Adrenal gland (tissue), 9 donors: ENCODE measurements at regions not wholly inside any gene's neighbourhood (a gene's known extent, or its start where the extent isn't known, plus 50 kb on each side); places are given as distances from the start of the nearest gene placed in this dataset.

Experiments used
- DNase-seq, 7 donors: peaks; one replicate each; pipeline ENCODE4 v3.0.0-alpha.2; 2019 to 2020
- H3K27ac ChIP-seq, 5 donors: fragments of 200-600 bp; sonication (generic) in 4 of 5; 1 replicate in 3 of 5; 2 replicates in 2 of 5; pipeline versions ENCODE4 v1.5.1 to v1.8.0; 2016 to 2020; ENCODE audit warnings: mild to moderate bottlenecking in 1 of 5
- H3K27me3 ChIP-seq: fragments of 200-600 bp; 2 replicates; pipeline ENCODE4 v1.8.0; 2021
- H3K36me3 ChIP-seq, 2 donors: fragments of 200-600 bp; replicated peaks in 1 of 2; 1 replicate in 1 of 2; 2 replicates in 1 of 2; pipeline versions ENCODE4 v1.5.1 to v1.8.0; 2018 to 2022
- H3K4me1 ChIP-seq, 2 donors: fragments of 200-600 bp; replicated peaks in 1 of 2; 1 replicate in 1 of 2; 2 replicates in 1 of 2; pipeline versions ENCODE4 v1.5.1 to v1.8.0; 2018 to 2021
- H3K4me3 ChIP-seq, 4 donors: fragments of 200-600 bp; sonication (generic) in 3 of 4; one replicate each; pipeline ENCODE4 v1.5.1; 2016 to 2018
- H3K9me3 ChIP-seq, 3 donors: fragments of 200-600 bp; sonication (generic) in 1 of 3; replicated peaks in 1 of 3; 1 replicate in 2 of 3; 2 replicates in 1 of 3; pipeline versions ENCODE4 v1.5.1 to v1.8.0; 2016 to 2021
- POLR2A ChIP-seq, 2 donors: fragments of 450-650 bp; IDR thresholded peaks; one replicate each; pipeline ENCODE4 v1.6.1; 2017; ENCODE audit warnings: antibody characterized with exemption in 2 of 2, mild to moderate bottlenecking in 2 of 2, moderate library complexity in 1 of 2
- WGBS, 4 donors: extraction: QIAGEN DNeasy Blood & Tissue Kit in 2 of 4; methylation state at CpG; one replicate each; pipeline versions ENCODE4 v1.1.5 to v1.1.7; 2013 to 2017; 5-methylcytosine and 5-hydroxymethylcytosine counted together
- intact Hi-C, 2 donors: fragments of 100-400 bp; cut with DNase I; formaldehyde crosslinking; loops; one replicate each; pipeline versions ENCODE4 v1.14.1 to v1.15.0; 2022 to 2023
- TF ChIP-seq, protein P1 (sequence below), 6 experiments: fragments of 450-650 bp in 4 of 6; fragments of 200-600 bp in 2 of 6; sonication (generic) in 1 of 6; IDR thresholded peaks; 1 replicate in 5 of 6; 2 replicates in 1 of 6; pipeline versions ENCODE4 v1.5.1 to v1.8.0; 2016 to 2021; ENCODE audit warnings: antibody characterized with exemption in 6 of 6, mild to moderate bottlenecking in 2 of 6, moderate library complexity in 1 of 6
- donor health status: healthy with polysubstance abuse.
- donor health status: Bipolar disorder and iron deficiency.
- donor health status: DM: yes; HTN: yes; CAD: no.
- donor health status: DM: no; HTN: no; CAD: no.
- donor health status: DM: no; HTN: no; CAD: no.

DNA sequence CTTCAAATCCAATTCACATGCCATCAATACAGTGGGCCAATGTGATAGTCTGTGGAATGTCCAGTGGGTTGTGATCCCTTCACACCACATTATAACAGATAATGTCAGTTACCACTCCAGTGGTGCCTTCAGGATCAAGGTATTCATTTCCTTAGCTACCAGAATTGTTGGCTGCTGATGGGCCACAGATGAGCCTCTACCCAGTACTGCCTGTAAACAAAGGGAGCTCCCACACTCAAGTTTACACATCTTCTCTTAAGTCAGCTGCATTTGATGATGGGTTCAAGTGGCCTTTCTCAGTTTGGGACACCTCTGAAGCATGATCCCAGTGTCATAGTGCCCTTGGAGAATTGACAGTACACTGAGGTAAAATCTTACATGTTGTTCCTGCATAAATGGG, 477.0 kb upstream of the CD180 start:
- DNase-seq: no peak
- Histone ChIP-seq H3K27me3 (no peaks in the 10 kb centered on the region), H3K4me1 (no peaks in the 10 kb centered on the region), H3K36me3 (no peaks in the 10 kb centered on the region), H3K27ac (no peak overlapping the region), H3K9me3 (no peaks in the 10 kb centered on the region), H3K4me3 (no peak overlapping the region)
- TF ChIP-seq POLR2A (IDR thresholded peaks at IDR 0.05): no peak
- TF ChIP-seq, protein P1, sequence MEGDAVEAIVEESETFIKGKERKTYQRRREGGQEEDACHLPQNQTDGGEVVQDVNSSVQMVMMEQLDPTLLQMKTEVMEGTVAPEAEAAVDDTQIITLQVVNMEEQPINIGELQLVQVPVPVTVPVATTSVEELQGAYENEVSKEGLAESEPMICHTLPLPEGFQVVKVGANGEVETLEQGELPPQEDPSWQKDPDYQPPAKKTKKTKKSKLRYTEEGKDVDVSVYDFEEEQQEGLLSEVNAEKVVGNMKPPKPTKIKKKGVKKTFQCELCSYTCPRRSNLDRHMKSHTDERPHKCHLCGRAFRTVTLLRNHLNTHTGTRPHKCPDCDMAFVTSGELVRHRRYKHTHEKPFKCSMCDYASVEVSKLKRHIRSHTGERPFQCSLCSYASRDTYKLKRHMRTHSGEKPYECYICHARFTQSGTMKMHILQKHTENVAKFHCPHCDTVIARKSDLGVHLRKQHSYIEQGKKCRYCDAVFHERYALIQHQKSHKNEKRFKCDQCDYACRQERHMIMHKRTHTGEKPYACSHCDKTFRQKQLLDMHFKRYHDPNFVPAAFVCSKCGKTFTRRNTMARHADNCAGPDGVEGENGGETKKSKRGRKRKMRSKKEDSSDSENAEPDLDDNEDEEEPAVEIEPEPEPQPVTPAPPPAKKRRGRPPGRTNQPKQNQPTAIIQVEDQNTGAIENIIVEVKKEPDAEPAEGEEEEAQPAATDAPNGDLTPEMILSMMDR (IDR thresholded peaks at IDR 0.05): no peak
- intact Hi-C loops: no loop called here

DNA sequence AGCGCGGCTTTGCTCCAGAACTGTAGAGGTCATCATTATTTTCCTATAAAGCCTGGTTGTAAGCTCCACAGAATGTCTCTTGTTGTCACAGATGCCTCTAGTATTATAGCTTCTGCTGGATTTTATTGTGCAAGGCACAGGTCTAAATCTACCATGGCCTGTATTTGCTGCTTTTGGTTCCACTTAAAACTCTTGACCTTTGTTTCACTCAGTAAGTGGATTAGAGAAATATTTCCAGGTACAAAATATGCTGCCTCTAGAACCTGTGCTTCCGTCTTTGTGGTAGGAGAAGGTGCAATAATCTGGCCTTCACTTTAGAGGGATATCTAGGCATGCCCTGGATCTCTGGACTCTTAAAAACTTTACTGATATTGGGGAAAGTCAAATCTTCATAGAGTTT, 476.6 kb upstream of the CD180 start:
- intact Hi-C loops: no loop called here
- Histone ChIP-seq H3K4me1 (no peaks in the 10 kb centered on the region), H3K9me3 (no peaks in the 10 kb centered on the region), H3K36me3 (no peaks in the 10 kb centered on the region), H3K27ac (no peak overlapping the region), H3K27me3 (no peaks in the 10 kb centered on the region), H3K4me3 (no peak overlapping the region)
- no peak for TF ChIP-seq POLR2A (IDR thresholded peaks at IDR 0.05)
- TF ChIP-seq, protein P1 (IDR thresholded peaks at IDR 0.05): no peak
- 87 to 92% (median 90%) methylated on average over 3 of the region's 3 CpGs for WGBS, 4 donors
- DNase-seq: no peak

DNA sequence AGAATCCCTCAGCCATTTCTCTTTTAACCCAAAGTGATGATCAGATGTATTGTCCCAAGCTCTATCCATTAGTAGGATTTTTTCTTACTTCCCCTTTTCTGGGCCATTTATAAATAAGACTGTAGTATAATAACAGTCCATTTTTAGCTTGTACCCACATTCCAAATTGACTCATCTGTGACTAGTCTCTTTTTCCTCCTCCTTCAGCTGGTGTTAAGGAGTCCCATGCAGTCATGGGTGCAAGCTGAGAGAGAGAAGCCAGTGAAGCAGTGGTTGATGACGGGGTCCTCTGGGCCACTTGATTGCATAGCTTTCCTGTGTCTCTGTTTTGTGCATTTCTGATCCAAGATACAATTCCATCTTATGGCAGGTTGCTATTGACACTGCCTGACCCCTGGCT, 476.0 kb upstream of the CD180 start:
- Histone ChIP-seq H3K4me1 (no peaks in the 10 kb centered on the region), H3K27me3 (no peaks in the 10 kb centered on the region), H3K9me3 (no peaks in the 10 kb centered on the region), H3K36me3 (no peaks in the 10 kb centered on the region), H3K4me3 (no peak overlapping the region), H3K27ac (no peak overlapping the region)
- TF ChIP-seq, protein P1 (IDR thresholded peaks at IDR 0.05): no peak
- TF ChIP-seq POLR2A (IDR thresholded peaks at IDR 0.05): no peak
- intact Hi-C loops: no loop called here
- WGBS, 4 donors: 67 to 88% (median 80%) methylated on average over 1 of the region's 1 CpG
- no peak for DNase-seq

DNA sequence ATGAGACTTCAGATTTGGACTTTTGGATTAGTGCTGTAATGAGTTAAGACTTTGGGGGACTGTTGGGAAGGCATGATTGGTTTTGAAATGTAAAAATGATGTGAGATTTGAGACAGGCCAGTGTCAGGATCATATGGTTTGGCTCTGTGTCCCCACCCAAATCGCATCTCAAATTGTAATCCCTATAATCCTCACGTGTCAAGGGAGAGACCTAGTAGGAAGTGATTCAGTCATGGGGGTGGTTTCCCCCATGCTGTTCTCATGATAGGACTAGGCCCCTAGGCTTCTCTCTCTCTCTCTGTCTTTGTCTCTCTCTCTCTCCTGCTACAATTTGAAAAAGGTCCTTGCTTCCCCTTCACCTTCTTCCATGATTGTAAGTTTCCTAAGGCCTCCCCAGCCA, 473.3 kb upstream of the CD180 start:
- H3K36me3 ChIP-seq: no peaks in the 10 kb centered on the region
- 66 to 94% (median 79%) methylated on average over 2 of the region's 2 CpGs for WGBS, 4 donors

More for the DNA sequence above, 473.3 kb upstream of the CD180 start:
- intact Hi-C loops: no loop called here
- Histone ChIP-seq H3K27ac (no peak overlapping the region), H3K9me3 (no peaks in the 10 kb centered on the region), H3K4me1 (no peaks in the 10 kb centered on the region), H3K4me3 (no peak overlapping the region), H3K27me3 (no peaks in the 10 kb centered on the region)
- no peak for DNase-seq
- TF ChIP-seq, protein P1 (IDR thresholded peaks at IDR 0.05): no peak
